CD4-positive, alpha-beta T cell treated with Interleukin-10 for 1 hour (primary cell): ENCODE measurements at regions not wholly inside any gene's neighbourhood (a gene's known extent, or its start where the extent isn't known, plus 50 kb on each side); places are given as distances from the start of the nearest gene placed in this dataset.
"Not testable (repeated sequence)": the region's sequence is repeated elsewhere in the genome, so short reads cannot be mapped to it uniquely, and the experiment has no call there.

ENCODE experiments used
- DNase-seq: peaks from one replicate; pipeline ENCODE4 v3.0.0-alpha.2; 2020

- DNase-seq, result peak; percentile 76
Measured at GRCh38 chr7:35975851-35976454, 175.1 kb downstream of the SEPTIN7 start.

- DNase-seq, result not testable (repeated sequence)
Measured at GRCh38 chr7:35978816-35979640, 174.0 kb upstream of the EEPD1 start.

- no peak for DNase-seq
Measured at GRCh38 chr7:35982600-35982999, 170.5 kb upstream of the EEPD1 start.

GRCh38 chr7:35983626-35984025 is 169.4 kb upstream of the EEPD1 start:
- no peak for DNase-seq

GRCh38 chr7:35985126-35985754 is 167.8 kb upstream of the EEPD1 start:
- DNase-seq, result peak; percentile 81

GRCh38 chr7:35987016-35987415 is 166.0 kb upstream of the EEPD1 start:
- DNase-seq, result no peak

- no peak for DNase-seq
Measured at GRCh38 chr7:35988105-35988504, 164.9 kb upstream of the EEPD1 start.

- DNase-seq, result no peak
Measured at GRCh38 chr7:35988818-35989217, 164.2 kb upstream of the EEPD1 start.

- DNase-seq, result no peak
Measured at GRCh38 chr7:35991511-35992232, 161.4 kb upstream of the EEPD1 start.

- DNase-seq, result no peak
Measured at GRCh38 chr7:35992436-35992835, 160.6 kb upstream of the EEPD1 start.

GRCh38 chr7:35993113-35993512 is 159.9 kb upstream of the EEPD1 start:
- DNase-seq, result no peak

- no peak for DNase-seq
Measured at GRCh38 chr7:35993676-35994606, 159.1 kb upstream of the EEPD1 start.

GRCh38 chr7:35995334-35995733 is 157.7 kb upstream of the EEPD1 start:
- DNase-seq, result no peak

GRCh38 chr7:35998481-35998880 is 154.6 kb upstream of the EEPD1 start:
- no peak for DNase-seq

GRCh38 chr7:36001546-36001945 is 151.5 kb upstream of the EEPD1 start:
- no peak for DNase-seq

GRCh38 chr7:36002900-36003299 is 150.2 kb upstream of the EEPD1 start:
- DNase-seq, result no peak

- DNase-seq, result no peak
Measured at GRCh38 chr7:36003343-36003742, 149.7 kb upstream of the EEPD1 start.

- DNase-seq, result no peak
Measured at GRCh38 chr7:36005293-36005692, 147.8 kb upstream of the EEPD1 start.

- DNase-seq, result no peak
Measured at GRCh38 chr7:36005876-36006275, 147.2 kb upstream of the EEPD1 start.

- DNase-seq, result no peak
Measured at GRCh38 chr7:36006636-36007229, 146.3 kb upstream of the EEPD1 start.

GRCh38 chr7:36010656-36011587 is 142.1 kb upstream of the EEPD1 start:
- no peak for DNase-seq
